Stimulated activated CD4-positive, alpha-beta T cell treated with anti-CD3 and anti-CD28 coated beads, Interleukin-4, amount 100 ng/mL, for 4 hours (primary cell): ENCODE measurements at regions not wholly inside any gene's neighbourhood (a gene's known extent, or its start where the extent isn't known, plus 50 kb on each side); places are given as distances from the start of the nearest gene placed in this dataset.

Source experiments
- DNase-seq, 2 experiments: peaks; one replicate each; pipeline ENCODE4 v3.0.0-alpha.2; 2020

DNA sequence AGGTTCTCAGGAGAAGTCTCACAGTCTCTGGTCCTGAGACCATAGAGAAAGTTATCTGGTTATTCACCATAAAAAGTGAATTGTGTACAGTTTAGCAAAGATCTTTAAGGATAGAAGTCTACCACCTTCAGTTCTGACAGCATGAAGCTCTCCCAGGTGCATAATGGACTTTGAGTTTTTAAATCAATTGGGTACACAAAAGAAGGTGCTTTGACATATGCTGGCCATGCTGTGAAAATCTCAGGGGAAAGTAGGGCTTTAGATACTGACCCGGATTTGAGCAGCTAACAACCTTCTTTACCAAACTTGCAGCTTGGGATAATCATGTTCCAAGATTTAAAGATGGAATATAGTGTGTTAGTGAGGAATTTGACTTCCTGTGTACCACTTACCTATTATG, 264.2 kb downstream of the ZSWIM6 start:
- no peak for DNase-seq

DNA sequence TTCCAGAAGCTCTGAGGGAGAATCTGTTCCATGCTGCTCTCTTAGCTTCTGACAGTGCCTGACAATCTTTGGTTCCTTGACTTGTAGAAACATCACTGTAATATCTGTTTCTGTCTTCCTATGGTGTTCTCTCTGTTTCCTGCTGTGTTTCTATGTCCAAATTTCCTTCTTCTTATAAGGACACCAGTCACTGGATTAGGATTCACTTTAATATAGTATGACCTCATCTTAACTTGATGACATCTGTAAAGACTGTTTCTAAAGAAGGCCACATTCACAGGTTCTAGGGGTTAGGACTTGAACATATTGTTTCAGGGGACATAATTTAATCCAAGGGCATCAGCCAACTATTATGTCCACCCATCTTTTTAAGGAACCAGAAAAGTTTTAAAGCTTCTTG, 265.6 kb downstream of the ZSWIM6 start:
- DNase-seq, result no peak

DNA sequence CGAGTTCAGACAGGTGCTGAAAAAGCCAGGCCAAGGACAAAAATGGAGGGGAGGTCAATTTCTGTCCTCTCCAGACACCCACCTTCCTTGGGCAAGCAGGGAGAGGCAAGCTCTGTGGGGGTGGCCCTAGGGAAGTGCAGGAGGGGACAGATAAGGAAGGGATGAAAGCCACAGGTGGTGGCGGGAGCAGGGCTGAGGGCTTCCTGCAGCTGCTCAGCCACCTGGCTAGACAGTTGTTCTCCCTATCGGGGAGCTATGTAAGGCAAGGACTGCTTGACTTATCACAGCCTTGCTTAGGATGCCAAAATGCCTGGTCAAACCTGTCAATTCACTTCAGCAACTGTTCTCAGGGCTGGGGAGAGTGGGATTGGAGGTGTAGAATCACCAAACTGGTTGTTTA, 266.1 kb downstream of the ZSWIM6 start:
- no peak for DNase-seq

DNA sequence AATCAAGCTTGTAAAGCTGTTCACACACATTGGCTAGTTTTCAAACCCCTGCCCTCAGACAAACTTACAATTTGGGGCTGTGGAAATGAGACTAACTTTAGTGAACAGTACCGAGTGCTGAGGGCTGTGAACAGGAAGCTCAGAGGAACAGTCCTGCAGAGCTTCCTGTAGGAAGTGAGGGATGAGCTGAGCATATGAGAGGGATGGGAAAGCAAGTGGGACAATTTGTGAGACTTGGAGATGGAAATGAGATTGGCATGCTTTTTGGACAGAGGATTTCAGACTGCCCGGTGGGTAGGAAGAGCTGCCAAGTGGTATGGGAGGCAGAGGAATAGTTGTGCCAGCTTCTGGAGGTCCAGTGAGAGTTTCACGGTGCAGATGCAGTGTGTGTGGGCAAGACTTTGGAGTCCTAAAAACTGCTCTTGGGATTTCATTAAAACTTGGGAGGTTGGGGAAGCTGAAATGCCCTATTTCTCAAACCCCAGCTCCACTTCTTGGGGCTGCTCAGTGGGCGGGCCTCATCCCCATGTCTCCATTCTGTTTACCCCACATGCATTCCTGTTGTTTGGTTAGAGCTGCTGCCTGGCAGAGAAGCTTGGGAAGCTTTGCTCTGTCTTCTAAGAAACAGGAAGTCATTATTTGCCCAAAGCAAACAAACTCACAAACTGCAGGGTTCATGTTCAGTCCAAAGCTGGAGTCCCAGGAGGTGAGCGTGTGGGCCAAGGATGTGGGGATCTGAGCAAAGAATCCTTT, 267.5 kb downstream of the ZSWIM6 start:
- no peak for DNase-seq

DNA sequence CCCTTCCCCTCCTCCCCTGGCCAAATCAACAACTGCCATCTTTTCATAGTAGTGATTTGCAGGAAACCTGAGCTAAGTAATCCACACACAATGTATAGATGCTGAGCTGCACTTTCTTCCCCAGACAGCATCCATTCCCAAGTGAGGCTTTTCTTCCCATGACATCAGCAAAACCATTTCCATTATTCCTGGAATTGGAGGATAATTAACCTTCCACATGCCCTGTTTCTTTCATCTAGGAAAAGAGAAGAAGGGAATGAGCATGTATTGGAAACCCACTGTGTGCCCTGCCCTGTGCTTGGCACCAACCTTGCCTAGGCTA, 268.0 kb downstream of the ZSWIM6 start:
- no peak for DNase-seq

DNA sequence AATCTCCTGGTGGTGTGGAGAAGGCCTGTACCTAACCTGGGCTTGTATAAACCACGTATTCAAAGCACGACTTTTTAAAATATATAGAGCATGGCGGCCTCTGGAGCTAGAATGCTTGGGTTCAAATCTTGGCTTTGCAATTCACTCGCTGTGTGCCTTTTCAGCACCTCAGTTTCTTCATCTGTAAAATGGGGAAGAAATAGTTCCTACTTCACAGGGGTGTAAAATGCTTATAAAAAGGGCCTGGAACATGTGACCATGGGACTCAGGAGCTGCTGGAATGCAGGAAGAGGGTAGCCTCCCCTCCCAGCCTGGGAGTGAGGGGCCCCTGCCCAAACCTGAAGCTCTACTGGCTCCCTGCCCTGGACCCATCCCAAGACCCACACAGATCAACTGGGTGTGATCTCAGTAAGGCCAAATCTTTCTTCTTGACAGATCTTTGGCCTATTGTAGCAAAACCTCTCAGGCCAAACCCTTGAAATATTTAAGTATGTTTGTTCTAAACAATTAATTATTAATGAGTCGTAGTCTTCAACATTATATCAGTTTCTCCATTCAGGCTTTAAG, 269.0 kb downstream of the ZSWIM6 start:
- no peak for DNase-seq

DNA sequence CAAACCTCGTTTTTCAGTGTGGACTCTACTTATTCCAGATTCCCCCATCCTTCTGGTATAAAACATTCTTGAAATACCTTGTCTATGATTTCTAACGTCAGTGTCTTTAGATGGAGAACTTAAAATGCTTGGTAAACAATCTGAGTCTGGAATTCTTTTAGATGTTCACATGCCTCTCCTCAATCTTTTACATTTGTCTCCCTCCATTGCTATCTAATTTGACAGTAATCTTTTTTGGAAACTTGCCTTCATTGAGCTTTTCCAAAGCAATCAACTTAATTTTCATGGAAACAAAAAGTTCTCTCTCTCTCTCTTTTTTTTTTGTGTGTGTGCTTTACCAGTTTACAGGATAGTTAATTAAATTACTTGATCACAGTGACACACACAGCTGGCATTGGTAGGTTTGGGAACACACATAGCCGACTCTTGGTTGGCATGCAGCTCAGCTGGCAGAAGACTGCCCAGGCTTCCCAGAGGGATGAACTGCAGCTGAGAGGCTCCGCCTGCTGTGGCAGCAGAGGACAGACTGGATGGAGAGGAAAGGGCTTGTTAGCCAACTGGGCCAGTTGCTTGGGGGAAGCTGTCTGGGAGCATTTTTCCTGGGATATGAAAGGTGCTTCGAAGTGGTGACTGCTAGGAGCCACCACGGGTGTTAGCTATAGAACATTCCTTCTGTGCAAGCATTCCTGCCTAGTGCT, 271.3 kb downstream of the ZSWIM6 start:
- no peak for DNase-seq

DNA sequence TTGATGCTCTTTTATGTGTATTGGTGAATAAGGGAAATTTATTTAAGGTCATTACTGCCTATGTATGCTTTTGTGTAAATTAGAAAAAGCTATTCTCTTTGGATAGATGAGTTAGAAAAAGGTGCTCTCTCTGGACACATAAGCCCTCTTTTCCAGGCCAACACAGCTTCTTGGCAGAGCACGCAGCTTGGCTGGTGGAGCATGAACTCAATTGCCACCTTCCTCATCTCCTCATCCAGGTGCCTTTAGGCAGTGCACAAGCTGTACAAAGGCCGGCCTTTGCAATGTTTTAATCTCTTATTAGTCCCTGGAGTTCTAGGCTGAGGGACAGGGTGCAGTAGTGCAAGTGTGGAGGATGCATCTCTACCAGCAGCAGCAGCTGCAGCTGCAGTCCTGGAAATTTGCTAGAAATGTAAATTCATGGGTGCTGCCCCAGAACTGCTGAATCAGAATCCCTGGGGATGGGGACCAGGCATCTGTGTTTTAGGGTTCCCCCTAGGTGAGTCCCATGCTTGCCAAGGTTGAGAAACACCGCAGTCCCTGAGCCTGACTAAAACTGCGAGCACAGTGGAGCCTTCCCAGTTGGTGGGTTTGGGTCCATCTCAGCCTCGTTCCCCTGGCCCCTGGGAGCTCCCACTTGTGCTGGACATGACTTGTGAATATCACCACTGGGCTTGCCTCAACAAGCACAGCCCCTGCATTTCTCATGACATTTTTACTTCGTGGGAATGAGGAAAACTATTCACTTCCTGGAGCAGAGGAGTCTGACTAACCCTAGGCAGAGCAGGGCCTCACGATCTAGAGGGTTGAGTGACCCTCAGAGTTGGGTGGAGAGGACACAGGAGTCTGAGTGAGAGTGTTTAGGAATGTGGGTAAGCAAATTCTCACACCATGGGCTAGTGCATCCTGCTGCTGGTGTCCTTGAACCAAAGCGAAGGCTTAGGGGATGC, 272.3 kb downstream of the ZSWIM6 start:
- no peak for DNase-seq

DNA sequence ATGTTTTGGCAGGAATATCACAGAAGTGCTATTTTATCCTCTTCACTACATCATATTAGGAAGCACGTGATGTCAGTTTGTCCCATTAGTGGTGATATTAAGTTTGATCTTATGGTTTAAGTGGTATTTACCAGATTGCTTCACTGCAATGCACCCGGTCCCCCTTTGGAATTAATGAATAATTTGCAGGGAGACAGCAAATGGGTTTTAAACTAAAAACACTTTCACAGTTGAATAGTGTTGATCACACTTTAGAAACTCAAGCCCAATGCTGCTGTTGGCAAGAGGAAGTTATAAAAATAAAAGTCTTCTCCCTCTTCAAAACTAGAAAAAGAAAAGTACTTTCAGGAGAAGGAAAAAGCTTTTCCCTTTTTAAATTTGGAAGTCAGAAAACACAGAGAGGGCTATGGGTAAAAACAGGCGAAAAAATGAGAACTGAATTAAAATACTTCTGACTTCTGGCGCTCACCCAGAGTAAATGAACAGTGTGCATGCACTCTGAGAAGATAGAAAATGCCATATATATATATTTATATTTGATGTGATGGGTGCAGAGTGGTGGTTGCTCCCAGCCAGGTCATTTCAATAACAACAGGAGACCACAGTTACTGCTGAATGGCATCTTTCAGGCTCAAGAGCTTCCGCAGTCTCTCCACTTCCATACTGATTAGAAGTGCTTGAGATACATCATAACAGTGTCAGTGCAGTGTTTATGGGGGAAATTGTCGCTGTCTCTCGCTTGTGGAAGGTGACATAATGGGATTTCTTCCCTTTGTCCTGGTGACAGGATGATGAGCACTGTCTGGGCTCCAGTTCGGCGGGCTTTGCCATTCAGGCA, 278.0 kb downstream of the ZSWIM6 start:
- DNase-seq, result no peak

DNA sequence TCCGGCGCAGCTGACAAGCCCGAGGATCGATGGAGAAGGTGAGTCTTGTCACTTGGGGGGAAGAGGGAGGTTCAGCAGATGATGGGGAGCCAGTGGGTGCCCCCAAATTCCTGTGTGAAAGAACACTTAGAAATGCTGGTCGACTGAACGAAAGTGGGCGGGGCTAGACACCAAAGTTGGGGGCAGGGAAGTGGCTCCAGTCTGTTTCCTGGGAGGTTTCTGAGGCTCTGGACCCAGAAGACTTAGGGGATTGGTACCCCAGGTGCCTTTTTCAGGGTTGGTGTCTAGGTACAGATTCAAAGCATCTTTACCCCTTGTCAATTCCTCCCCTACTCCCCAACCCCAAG, 278.6 kb downstream of the ZSWIM6 start:
- DNase-seq, result no peak

DNA sequence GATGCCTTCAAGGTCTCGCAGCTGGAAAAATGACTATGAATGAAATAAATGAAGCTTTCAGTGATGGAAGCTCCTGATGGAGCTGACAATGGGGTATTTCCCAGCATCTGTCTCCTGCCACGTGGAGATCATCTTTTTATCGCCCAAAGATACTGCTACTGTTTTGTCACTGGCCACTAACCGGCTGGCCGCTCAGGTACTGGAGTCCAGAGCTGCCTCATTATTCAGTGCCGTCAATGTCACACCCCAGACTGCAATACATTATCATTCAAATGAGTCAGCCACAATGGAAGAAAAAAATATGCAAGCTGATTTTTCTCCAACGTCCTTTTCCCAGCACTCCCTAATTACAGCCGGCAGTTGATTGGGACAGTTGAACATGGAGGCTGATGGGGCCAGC, 280.4 kb downstream of the ZSWIM6 start:
- no peak for DNase-seq

DNA sequence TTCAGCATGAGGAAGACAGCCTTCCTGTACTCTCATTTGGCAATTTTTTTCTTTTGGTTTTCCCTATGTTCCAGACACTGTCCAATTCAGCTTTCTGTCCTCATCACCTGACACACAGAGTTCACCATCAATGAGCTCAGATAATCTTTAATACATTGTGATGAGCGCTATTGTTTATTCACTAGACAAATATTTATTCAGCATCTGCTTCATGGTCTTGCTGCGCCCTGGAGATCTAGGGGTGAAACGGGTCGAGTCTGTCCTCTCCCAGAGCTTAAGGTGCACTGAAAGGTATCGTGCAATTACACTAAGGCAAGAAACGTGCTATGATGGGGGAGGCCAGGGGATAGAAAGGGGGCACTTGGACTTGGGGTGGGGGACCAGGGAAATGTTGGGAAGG, 281.6 kb downstream of the ZSWIM6 start:
- DNase-seq, result no peak

DNA sequence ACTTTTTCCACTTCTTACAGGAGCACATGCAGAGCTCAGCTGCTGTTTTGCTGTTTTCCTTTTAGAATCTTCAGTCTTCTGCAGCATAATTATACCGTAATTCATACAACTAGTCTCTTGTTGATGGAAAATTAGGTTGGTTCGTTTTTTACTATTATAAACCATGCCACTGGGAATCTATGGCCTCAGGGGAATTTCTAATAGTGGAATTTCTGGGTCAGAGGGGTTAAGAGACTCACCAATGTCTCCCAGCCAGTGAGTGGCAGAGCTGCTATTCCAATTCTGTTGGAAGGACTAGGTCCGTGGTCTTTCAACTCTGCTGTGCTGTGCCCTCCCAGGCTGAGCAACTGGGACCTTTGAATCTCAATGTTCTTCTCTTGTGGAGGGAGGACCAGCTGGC, 282.5 kb downstream of the ZSWIM6 start:
- no peak for DNase-seq

DNA sequence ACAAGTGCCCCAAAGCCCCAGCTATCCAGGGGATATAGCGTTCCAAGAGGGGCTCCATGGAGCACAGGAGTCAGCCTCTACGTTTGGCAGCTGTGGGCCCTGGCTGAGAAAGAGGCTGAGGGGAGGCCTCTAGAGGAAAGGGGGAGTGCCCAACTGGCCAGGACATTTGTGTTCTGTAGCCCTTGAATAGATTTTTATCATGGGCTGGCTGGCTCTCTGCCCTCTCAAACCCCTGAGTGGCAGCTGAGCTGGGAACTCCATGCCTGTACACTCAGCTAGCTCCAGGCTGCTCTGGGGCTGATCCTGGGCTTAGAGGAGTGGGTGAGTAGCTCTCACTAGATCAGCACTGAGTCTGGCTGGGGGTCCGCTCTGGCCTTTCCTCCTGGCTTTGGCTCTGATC, 285.0 kb downstream of the ZSWIM6 start:
- DNase-seq, result no peak

DNA sequence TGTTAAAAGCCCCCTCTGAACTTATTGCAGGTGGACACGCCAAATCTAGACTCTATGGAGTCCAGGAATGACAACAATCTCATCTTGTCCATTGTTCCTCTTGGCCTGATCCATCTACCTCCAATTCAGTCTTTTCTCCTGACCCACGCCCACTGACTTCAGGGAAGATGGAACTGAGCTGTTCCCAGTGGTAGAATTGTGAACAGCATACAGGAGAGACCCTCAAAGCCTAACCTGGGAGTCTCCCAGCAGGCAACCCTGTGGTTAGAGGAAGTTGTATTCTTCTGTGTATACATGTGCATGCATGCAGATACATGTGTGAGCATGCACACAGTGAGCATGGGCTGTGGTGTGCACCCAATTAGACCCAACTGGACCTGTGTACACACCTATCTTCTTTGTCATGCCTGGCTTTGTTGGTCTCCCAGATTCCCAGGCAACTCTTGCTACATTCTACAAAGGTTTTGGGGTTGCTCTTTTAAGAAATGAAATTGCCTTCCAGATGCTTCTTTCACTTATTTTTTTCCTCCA, 286.0 kb downstream of the ZSWIM6 start:
- no peak for DNase-seq

DNA sequence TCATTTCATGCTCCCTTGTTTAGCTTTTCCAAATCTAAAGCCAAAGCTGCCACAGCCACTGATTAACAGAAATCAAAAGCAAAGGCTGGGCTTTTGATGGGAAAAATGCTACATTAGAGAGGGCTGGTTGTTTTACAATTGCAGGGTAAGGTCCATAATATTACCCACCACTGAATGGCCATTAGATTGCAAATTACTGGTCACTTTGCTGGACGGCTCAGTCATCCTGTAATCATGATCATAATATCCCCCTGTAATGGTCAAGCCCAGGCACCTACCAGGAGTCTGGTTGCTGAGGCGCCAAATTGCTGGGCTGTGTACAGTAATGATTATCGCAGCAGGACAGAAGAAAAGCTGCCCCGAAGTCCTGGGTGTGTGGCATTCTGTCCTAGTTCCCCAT, 286.5 kb downstream of the ZSWIM6 start:
- no peak for DNase-seq

DNA sequence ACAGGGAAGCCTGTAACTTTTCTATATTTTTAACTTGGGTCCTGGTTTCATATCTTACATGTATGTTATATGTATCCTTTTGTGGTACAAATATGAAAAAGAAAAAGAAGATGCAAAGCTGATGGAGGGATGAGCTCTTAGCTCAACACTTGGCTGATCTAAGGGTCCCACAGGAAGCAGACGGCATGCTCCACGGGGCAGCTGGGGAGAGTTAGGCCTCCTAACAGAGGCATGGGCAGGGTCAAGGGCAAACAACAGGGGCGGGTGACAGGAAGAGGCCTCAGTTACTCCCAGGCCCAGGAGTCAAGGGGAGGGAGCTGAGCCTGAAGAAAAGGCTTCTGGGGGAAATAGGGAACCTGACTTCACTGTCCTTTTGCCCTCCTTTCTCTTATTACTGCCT, 287.2 kb downstream of the ZSWIM6 start:
- no peak for DNase-seq

DNA sequence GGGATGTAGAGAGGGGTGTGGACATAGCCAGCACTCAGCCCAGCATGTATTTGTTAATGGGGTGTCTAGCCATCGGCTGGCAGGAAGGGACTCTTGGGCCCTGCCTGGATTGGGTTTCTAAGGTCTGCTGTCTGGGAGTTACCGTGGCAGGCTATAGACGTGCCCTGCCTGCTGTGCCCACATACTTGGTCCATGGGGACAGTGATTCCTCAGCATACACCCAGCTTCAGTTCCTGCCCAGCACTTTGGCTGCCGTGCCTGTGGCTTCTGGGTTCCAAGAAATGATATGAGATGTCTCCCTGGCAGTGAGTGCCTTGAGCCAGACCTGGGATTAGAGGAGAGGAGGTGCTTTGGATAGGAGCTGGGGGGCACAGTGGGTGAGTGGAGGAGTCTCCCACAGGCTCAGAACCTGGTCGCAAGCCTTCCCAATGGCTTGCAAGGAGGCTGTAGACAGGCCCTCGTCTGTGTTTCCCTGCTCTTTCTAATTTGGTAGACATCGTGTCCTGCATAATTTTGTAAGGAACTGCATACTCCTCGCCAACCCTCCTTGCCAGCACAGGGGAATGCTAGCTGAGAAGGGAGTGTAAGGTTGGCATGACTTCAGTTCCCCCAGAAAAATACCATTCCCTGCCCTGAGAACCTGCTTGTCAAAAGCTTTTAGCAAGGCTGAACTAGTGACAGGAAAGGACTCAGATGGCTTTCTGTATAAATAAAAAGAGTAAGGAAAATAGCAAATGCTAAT, 287.9 kb downstream of the ZSWIM6 start:
- DNase-seq, result no peak

DNA sequence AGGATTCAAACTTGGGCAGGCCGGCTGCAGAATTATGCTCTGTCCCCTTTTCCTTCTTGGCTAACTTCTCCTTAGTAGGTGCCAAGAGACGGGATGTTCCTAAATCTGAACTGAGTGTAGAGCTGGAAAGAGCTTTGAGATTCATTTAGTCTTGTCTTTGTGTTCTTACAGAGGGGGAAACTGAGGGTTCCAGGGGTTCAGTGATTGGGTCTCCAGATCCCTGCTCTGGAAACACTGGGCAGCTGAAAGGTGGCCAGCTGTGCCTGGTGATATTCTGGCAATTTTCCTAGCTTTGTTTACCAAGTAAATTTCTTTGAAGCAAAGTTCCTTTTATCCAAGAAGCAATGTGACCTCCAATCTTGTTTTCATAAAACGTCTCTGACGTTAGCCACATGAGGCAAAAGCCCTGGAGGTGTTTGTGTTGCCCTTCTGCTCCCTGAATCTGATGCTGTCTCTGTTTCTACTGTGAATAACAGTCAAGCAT, 288.7 kb downstream of the ZSWIM6 start:
- DNase-seq, result no peak

DNA sequence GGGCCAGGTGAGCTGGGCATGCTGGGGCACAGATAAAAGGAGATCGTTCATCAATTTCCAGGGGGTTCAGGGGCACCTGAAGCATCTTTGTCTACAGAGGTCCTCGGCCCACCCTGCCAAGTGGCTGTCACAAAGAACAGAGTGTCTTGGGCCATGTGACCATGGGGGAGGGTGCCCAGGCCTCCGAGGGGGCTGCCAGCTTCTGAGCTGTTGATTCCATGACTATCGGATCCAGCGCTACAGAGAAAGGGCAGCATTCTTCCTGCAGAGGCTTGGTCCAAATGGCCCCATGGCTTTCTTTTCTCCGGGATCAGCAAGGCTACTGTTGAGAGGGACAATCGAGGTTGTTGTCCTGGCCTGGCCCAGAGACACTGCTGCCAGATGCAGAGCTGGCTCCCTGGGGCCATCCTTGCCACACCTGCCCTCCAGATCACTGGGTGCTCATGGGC, 289.2 kb downstream of the ZSWIM6 start:
- no peak for DNase-seq

DNA sequence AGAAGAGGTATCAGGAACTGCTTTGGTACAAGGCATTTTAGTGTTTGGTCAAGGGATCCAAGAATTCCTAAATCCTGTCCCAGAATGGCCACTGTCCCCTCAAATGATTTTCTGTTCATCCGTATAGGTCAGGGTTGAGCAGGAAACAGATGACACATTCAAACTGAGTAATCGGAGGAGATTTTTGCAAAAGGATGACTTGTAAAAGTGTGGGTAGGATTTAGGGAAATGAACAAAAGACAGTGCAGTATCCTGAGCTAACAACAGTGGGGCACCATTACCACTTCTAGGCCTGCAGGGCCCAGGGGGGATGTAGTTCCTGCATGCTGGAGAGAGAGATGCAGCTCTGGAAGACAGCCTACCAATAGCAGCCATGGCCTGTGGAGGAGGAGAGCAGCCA, 290.1 kb downstream of the ZSWIM6 start:
- DNase-seq, result no peak
